ENCODE measurements at regions not wholly inside any gene's neighbourhood (a gene's known extent, or its start where the extent isn't known, plus 50 kb on each side); places are given as distances from the start of the nearest gene placed in this dataset.

DNA sequence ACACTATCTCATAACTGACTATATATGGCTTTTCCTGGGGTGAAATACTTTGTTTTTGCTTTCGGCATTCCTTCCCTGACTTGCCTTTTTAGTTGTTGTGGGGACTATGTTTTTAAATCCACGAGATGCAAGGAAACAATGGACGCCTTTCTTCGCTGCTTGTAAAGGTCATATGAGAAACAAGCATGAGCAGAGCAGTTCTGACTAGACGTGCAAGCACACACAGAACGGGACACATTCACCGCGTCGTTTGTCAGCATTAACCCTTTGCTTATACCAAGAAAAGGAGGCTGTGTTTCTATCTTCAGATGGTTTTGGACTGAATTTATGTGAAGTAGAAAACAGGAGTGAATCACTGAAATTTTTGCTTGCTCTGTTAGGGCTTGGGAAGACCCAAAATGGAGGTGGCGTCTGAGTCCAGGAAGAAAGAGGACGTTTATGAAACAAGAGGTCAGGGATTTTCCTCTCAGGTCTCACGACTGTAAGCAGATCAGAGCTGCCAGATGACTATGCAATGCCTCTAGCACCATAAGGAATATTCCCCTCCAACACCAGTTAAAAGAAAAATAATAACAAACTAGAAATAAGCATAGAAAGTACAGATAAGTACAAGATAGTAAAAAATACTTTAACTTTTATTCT, 358.9 kb downstream of the DLEU7 start:
- ATAC-seq, result no peak
- TF ChIP-seq, protein P1, sequence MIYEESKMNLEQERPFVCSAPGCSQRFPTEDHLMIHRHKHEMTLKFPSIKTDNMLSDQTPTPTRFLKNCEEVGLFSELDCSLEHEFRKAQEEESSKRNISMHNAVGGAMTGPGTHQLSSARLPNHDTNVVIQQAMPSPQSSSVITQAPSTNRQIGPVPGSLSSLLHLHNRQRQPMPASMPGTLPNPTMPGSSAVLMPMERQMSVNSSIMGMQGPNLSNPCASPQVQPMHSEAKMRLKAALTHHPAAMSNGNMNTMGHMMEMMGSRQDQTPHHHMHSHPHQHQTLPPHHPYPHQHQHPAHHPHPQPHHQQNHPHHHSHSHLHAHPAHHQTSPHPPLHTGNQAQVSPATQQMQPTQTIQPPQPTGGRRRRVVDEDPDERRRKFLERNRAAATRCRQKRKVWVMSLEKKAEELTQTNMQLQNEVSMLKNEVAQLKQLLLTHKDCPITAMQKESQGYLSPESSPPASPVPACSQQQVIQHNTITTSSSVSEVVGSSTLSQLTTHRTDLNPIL (CRISPR knock-in tag; IDR thresholded peaks at IDR 0.05; ENCODE audit: low read depth), result no peak
- TF ChIP-seq ESRRG (CRISPR knock-in tag; IDR thresholded peaks at IDR 0.05) (no peak), PPARA (CRISPR knock-in tag; IDR thresholded peaks at IDR 0.05; ENCODE audit: borderline replicate concordance) (no peak), ZFP3 (CRISPR knock-in tag; IDR thresholded peaks at IDR 0.05) (no peak), CSDC2 (CRISPR knock-in tag; IDR thresholded peaks at IDR 0.05) (no peak), ZC3H10 (CRISPR knock-in tag; IDR thresholded peaks at IDR 0.05) (no peak), TOX (CRISPR knock-in tag; IDR thresholded peaks at IDR 0.05; ENCODE audit: borderline replicate concordance) (no peak), GLIS3 (CRISPR knock-in tag; IDR thresholded peaks at IDR 0.05) (no peak), TCF4 (CRISPR knock-in tag; IDR thresholded peaks at IDR 0.05; ENCODE audit: borderline replicate concordance) (no peak), ZNF565 (CRISPR knock-in tag; conservative IDR thresholded peaks at IDR 0.05; ENCODE audit: low read depth) (no peak)
- TF ChIP-seq, protein P2, sequence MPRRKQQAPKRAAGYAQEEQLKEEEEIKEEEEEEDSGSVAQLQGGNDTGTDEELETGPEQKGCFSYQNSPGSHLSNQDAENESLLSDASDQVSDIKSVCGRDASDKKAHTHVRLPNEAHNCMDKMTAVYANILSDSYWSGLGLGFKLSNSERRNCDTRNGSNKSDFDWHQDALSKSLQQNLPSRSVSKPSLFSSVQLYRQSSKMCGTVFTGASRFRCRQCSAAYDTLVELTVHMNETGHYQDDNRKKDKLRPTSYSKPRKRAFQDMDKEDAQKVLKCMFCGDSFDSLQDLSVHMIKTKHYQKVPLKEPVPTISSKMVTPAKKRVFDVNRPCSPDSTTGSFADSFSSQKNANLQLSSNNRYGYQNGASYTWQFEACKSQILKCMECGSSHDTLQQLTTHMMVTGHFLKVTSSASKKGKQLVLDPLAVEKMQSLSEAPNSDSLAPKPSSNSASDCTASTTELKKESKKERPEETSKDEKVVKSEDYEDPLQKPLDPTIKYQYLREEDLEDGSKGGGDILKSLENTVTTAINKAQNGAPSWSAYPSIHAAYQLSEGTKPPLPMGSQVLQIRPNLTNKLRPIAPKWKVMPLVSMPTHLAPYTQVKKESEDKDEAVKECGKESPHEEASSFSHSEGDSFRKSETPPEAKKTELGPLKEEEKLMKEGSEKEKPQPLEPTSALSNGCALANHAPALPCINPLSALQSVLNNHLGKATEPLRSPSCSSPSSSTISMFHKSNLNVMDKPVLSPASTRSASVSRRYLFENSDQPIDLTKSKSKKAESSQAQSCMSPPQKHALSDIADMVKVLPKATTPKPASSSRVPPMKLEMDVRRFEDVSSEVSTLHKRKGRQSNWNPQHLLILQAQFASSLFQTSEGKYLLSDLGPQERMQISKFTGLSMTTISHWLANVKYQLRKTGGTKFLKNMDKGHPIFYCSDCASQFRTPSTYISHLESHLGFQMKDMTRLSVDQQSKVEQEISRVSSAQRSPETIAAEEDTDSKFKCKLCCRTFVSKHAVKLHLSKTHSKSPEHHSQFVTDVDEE (CRISPR knock-in tag; IDR thresholded peaks at IDR 0.05), result no peak
- TF ChIP-seq, protein P3, sequence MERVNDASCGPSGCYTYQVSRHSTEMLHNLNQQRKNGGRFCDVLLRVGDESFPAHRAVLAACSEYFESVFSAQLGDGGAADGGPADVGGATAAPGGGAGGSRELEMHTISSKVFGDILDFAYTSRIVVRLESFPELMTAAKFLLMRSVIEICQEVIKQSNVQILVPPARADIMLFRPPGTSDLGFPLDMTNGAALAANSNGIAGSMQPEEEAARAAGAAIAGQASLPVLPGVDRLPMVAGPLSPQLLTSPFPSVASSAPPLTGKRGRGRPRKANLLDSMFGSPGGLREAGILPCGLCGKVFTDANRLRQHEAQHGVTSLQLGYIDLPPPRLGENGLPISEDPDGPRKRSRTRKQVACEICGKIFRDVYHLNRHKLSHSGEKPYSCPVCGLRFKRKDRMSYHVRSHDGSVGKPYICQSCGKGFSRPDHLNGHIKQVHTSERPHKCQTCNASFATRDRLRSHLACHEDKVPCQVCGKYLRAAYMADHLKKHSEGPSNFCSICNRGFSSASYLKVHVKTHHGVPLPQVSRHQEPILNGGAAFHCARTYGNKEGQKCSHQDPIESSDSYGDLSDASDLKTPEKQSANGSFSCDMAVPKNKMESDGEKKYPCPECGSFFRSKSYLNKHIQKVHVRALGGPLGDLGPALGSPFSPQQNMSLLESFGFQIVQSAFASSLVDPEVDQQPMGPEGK (CRISPR knock-in tag; IDR thresholded peaks at IDR 0.05; ENCODE audit: borderline replicate concordance), result no peak
- TF ChIP-seq, protein P4, sequence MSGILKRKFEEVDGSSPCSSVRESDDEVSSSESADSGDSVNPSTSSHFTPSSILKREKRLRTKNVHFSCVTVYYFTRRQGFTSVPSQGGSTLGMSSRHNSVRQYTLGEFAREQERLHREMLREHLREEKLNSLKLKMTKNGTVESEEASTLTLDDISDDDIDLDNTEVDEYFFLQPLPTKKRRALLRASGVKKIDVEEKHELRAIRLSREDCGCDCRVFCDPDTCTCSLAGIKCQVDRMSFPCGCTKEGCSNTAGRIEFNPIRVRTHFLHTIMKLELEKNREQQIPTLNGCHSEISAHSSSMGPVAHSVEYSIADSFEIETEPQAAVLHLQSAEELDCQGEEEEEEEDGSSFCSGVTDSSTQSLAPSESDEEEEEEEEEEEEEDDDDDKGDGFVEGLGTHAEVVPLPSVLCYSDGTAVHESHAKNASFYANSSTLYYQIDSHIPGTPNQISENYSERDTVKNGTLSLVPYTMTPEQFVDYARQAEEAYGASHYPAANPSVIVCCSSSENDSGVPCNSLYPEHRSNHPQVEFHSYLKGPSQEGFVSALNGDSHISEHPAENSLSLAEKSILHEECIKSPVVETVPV (CRISPR knock-in tag; IDR thresholded peaks at IDR 0.05), result no peak

DNA sequence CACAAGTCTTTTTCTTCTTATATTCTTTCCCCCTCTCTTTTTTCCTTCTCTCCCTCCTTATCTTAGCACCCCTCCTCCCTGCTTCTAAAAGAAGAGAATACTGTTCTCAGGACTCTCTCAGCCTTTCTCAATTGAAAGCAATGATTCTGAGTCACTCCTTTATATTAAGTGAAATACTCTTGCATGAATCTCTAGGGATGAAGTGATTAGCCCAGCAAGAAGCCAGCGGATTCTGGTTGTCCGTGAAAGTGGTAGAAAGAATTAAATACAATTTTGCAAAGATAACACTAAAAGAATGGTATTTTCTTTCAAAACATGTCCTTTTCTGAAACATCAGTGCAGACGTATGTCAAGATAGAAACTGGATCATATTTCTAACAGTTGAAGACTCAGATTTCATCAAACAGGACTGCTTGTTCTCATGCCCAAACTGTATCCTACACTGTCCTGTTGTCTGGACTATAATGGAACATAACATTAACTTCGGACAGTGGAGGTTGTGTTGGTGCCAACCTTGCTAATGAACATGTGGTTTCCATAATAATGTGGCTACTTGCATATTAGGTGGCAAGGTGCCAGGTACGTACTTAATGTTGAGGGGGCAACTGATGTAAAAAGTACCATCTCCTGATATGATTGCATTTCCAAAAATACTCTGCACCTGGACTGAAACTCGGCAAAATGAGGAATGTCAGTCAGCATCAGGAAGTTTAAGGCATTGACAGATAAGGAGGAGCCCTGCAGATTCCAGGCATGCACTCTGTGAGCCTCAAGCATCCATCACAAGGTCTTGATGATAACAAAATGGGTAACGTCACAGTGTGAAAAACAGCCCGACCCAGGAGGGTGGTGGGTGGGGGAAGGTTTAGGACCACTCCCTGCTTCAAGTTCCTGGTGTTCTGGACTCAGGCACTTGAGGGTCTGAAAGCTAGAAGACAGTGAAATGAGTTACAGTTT, 357.2 kb downstream of the DLEU7 start:
- ATAC-seq, result peak; percentile 94
- TF ChIP-seq, protein P1 (CRISPR knock-in tag; IDR thresholded peaks at IDR 0.05; ENCODE audit: low read depth), result no peak
- TF ChIP-seq ZNF8 (CRISPR knock-in tag; IDR thresholded peaks at IDR 0.05) (no peak), TCF4 (CRISPR knock-in tag; IDR thresholded peaks at IDR 0.05; ENCODE audit: borderline replicate concordance) (peak; percentile 11; the same call in 1 of the 2 replicates), ISL1 (CRISPR knock-in tag; IDR thresholded peaks at IDR 0.05) (peak; percentile 3), BACH2 (CRISPR knock-in tag; IDR thresholded peaks at IDR 0.05; ENCODE audit: borderline replicate concordance) (peak; percentile 29; the same call in 1 of the 2 replicates), ZFP3 (CRISPR knock-in tag; IDR thresholded peaks at IDR 0.05) (peak; percentile 81)
- TF ChIP-seq, protein P3 (CRISPR knock-in tag; IDR thresholded peaks at IDR 0.05; ENCODE audit: borderline replicate concordance), result no peak

All from SK-N-SH treated with all-trans-retinoic acid at 6 μM for 48 hours (cell line).